Smooth muscle cell (in vitro differentiated cells): ENCODE measurements at regions not wholly inside any gene's neighbourhood (a gene's known extent, or its start where the extent isn't known, plus 50 kb on each side); places are given as distances from the start of the nearest gene placed in this dataset.
A peak's percentile ranks its signal among the peaks of the same experiment; 100 is the strongest.

Source experiments
- DNase-seq: peaks from one replicate; lab custom pipeline; 2025; ENCODE audit not compliant: unreplicated experiment; lab: John Stamatoyannopoulos, UW
- H2AFZ ChIP-seq: fragments of 200-600 bp; sonication (generic); 2 replicates; pipeline ENCODE4 v1.6.0; 2016; ENCODE audit warnings: antibody characterized with exemption, low read depth, mild to moderate bottlenecking
- H3F3A ChIP-seq: fragments of 200-600 bp; sonication (generic); 2 replicates; pipeline ENCODE4 v1.6.0; 2017; ENCODE audit warnings: antibody characterized with exemption, low read depth
- H3K27ac ChIP-seq: fragments of 200-600 bp; sonication (generic); 2 replicates; pipeline ENCODE4 v1.5.1; 2016; ENCODE audit warnings: low read depth, mild to moderate bottlenecking
- H3K27me3 ChIP-seq: fragments of 200-600 bp; sonication (generic); 2 replicates; pipeline ENCODE4 v1.6.1; 2016; ENCODE audit warnings: low read depth, mild to moderate bottlenecking
- H3K36me3 ChIP-seq: fragments of 200-600 bp; sonication (generic); 2 replicates; pipeline ENCODE4 v1.5.1; 2016; ENCODE audit warnings: low read depth
- H3K4me1 ChIP-seq: fragments of 200-600 bp; sonication (generic); 2 replicates; pipeline ENCODE4 v1.5.1; 2016; ENCODE audit warnings: low read depth
- H3K4me2 ChIP-seq: fragments of 200-600 bp; sonication (generic); 2 replicates; pipeline ENCODE4 v1.6.0; 2016; ENCODE audit warnings: mild to moderate bottlenecking
- H3K4me3 ChIP-seq: fragments of 200-600 bp; sonication (generic); 2 replicates; pipeline ENCODE4 v1.5.1; 2016; ENCODE audit warnings: mild to moderate bottlenecking
- H3K79me2 ChIP-seq: fragments of 200-600 bp; sonication (generic); 2 replicates; pipeline ENCODE4 v1.6.0; 2016; ENCODE audit warnings: low read depth, mild to moderate bottlenecking
- H3K9ac ChIP-seq: fragments of 200-600 bp; sonication (generic); 2 replicates; pipeline ENCODE4 v1.6.0; 2016; ENCODE audit warnings: low read depth
- H3K9me3 ChIP-seq: fragments of 200-600 bp; sonication (generic); replicated peaks from 2 replicates; pipeline ENCODE4 v1.5.1; 2016; ENCODE audit warnings: low read depth
- H4K20me1 ChIP-seq: fragments of 200-600 bp; sonication (generic); 2 replicates; pipeline ENCODE4 v1.6.0; 2016; ENCODE audit warnings: low read depth
- WGBS: methylation state at CpG from one replicate; pipeline ENCODE4 v1.1.7; 2016; ENCODE audit warnings: low lambda C conversion rate; 5-methylcytosine and 5-hydroxymethylcytosine counted together
- TF ChIP-seq, protein P1 (sequence below): fragments of 200-600 bp; sonication (generic); IDR thresholded peaks from 2 replicates; pipeline ENCODE4 v1.5.1; 2017; ENCODE audit warnings: borderline replicate concordance, mild to moderate bottlenecking, antibody characterized with exemption; ENCODE audit not compliant: insufficient read depth, poor library complexity, severe bottlenecking

GRCh38 chrX:113594123-113594841 is 753.7 kb upstream of the AMOT start:
- TF ChIP-seq, protein P1, sequence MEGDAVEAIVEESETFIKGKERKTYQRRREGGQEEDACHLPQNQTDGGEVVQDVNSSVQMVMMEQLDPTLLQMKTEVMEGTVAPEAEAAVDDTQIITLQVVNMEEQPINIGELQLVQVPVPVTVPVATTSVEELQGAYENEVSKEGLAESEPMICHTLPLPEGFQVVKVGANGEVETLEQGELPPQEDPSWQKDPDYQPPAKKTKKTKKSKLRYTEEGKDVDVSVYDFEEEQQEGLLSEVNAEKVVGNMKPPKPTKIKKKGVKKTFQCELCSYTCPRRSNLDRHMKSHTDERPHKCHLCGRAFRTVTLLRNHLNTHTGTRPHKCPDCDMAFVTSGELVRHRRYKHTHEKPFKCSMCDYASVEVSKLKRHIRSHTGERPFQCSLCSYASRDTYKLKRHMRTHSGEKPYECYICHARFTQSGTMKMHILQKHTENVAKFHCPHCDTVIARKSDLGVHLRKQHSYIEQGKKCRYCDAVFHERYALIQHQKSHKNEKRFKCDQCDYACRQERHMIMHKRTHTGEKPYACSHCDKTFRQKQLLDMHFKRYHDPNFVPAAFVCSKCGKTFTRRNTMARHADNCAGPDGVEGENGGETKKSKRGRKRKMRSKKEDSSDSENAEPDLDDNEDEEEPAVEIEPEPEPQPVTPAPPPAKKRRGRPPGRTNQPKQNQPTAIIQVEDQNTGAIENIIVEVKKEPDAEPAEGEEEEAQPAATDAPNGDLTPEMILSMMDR, result no peak
- 49% methylated on average over 6 of the region's 6 CpGs for WGBS
- H2AFZ ChIP-seq, result peak overlapping the region; percentile 34

DNA sequence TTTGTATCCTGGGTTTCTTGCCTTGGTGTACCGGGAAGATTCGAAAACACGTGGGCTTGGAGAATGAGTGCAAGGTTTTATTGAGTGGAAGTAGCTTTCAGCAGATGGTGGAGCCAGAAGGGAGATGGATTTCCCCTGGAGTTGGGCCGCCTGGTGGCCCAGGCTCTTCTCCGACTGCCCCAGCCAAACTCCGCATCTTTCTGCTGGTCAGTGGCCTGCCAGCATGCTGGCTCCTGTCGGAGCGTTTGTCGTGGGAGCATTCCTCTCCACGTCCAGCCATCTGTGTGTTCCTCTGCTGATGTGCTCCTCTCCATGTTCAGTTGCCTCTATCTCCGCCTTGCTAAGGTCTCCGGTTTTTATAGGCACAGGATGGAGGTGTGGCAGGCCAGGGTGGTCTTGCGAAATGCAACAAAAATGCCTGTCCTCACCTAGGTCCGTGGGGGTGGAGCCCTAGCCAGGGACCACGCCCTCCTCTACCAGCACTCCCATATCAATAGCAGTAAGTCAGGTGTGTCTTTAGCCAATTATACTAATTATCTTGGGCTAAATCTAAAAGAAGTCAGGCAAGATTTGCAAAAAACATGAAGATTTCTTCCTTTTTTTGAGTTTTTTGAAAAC is 745.8 kb upstream of the AMOT start:
- H2AFZ ChIP-seq, result no peak overlapping the region
- H3K4me1 ChIP-seq, result no peaks in the 10 kb centered on the region
- H3K9me3 ChIP-seq, result no peaks in the 10 kb centered on the region
- WGBS, result 97% methylated on average over 15 of the region's 15 CpGs
- H3K4me2 ChIP-seq, result no peak overlapping the region
- no peaks in the 10 kb centered on the region for H3K36me3 ChIP-seq
- H3K9ac ChIP-seq, result no peak overlapping the region
- no peaks in the 10 kb centered on the region for H3K79me2 ChIP-seq
- H4K20me1 ChIP-seq, result no peaks in the 10 kb centered on the region
- H3K27me3 ChIP-seq, result no peaks in the 10 kb centered on the region
- H3K27ac ChIP-seq, result no peak overlapping the region
- H3F3A ChIP-seq, result no peaks in the 10 kb centered on the region
- H3K4me3 ChIP-seq, result no peak overlapping the region
- TF ChIP-seq, protein P1, result no peak
- no peak for DNase-seq

More at GRCh38 chrX:113594123-113594841, 753.7 kb upstream of the AMOT start:
- Histone ChIP-seq H3K4me3 (no peak overlapping the region), H3K9ac (no peak overlapping the region), H3K79me2 (no peaks in the 10 kb centered on the region), H4K20me1 (no peaks in the 10 kb centered on the region), H3K4me2 (no peak overlapping the region), H3K9me3 (peaks cover 9% of the 10 kb centered on the region), H3K36me3 (no peaks in the 10 kb centered on the region), H3K27me3 (no peaks in the 10 kb centered on the region), H3K4me1 (no peaks in the 10 kb centered on the region), H3K27ac (no peak overlapping the region), H3F3A (no peaks in the 10 kb centered on the region)
- no peak for DNase-seq

DNA sequence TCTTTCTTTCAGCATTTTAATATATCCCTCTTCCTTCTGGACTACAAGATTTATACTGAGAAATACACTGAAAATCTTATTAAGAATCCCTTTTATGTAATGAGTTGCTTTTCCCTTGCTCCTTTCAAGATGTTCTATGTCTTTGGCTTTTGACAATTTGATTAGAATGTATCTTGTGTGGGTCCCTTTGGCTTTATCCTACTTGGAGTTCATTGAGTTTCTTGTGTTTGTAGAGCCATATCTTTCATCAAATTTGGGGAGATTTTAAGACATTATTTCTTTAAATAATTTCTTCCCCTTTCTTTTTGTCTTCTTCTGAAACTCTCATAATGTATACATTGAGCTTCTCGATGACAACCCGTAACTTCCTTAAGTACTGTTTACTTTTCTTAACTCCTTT is 739.9 kb upstream of the AMOT start:
- Histone ChIP-seq H3K4me2 (no peak overlapping the region), H3K36me3 (no peaks in the 10 kb centered on the region), H3K27ac (no peak overlapping the region), H3K9ac (no peak overlapping the region), H3K79me2 (no peaks in the 10 kb centered on the region), H2AFZ (no peak overlapping the region), H3F3A (no peaks in the 10 kb centered on the region), H3K4me1 (no peaks in the 10 kb centered on the region), H3K9me3 (no peaks in the 10 kb centered on the region), H3K27me3 (no peaks in the 10 kb centered on the region), H4K20me1 (no peaks in the 10 kb centered on the region), H3K4me3 (no peak overlapping the region)
- 87% methylated on average over 2 of the region's 2 CpGs for WGBS
- TF ChIP-seq, protein P1, result no peak
- no peak for DNase-seq
